GM19025 (cell line): ENCODE measurements at regions not wholly inside any gene's neighbourhood (a gene's known extent, or its start where the extent isn't known, plus 50 kb on each side); places are given as distances from the start of the nearest gene placed in this dataset.
"Not testable (repeated sequence)": the region's sequence is repeated elsewhere in the genome, so short reads cannot be mapped to it uniquely, and the experiment has no call there.

ENCODE experiments used
- ATAC-seq: cut with Tn5 transposase; IDR thresholded peaks from one replicate; pipeline ENCODE4 v1.9.1; 2021; ENCODE audit warnings: mild to moderate bottlenecking, low read depth, moderate library complexity; ENCODE audit not compliant: unreplicated experiment

DNA sequence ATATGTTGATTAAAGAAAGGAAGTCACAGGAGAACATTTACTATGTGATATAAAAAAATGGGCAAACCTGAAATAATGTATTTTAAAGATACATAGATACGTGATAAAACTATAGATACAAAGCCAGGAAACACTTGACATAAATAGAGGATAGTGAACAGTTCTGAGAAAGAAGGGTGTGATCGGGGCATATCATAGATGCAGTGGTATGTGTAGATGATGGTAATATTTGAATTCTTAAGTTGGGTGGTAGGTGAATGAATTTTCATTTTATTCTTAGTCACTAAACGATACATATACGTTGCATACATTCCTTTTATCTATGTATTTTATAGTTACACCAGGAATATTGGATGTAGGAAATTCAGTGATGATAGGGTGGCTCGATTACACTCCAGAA is 138.7 kb upstream of the ARRDC3 start:
- ATAC-seq: no peak

GRCh38 chr5:91521334-91521733 is 138.2 kb upstream of the ARRDC3 start:
- ATAC-seq: no peak

DNA sequence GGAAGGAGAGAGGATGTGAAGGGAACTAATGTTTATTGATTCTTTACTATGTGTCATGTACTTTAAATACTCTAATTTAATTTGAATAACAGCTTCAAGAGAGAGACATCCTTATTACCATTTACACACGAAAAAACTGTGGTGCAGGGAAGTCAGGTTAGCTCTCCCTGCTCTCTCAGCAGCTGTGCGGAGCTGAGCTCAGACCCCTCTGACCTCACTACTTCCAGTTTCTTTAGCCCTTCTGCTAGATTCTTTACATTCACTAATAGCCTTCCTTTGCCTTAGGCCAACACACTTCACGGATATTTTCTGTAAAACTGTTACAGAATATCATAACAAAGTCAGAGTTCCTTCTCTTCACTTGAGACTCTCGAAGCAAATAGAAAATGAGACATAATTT is 131.3 kb upstream of the ARRDC3 start:
- ATAC-seq: no peak

DNA sequence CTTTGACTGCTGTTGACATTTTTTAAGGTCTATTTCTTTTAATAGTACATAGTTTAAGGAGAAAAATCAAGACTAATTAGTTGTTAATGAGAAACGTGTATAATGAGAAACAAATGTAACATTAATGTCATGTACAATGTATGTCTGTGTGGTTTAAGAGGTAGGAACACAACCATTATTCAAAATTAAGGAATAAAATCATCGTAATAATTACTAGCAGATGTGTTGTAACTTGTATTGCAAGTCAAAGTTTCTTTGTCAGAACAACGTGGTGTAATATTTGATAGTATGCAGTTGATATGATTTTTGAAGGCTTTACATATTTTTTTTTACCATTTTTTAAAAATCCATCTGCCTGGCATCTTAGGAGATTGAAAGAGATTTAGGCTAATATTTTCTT is 120.2 kb upstream of the ARRDC3 start:
- ATAC-seq: no peak

DNA sequence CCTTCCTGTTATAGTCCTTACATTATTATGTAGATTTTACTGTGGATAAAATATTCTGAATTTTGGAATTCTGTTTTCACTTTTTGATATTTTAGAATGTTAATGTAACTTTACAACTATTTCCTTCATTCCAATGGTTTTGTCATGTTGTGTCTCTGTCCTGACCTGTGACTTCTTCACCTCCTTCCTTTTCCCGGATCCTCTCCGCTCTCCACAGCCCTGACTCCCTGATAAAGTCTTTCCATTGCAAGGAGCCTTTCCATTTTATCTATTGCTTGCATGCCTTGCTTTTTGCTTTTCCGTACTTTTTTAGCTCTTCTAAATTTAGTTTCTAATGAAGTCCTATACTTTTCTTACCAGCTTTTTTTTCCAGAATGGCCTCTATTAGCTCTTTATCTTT is 117.6 kb upstream of the ARRDC3 start:
- no peak for ATAC-seq

- ATAC-seq: peak; percentile 49
Observed at GRCh38 chr5:91499943-91500531, 116.9 kb upstream of the ARRDC3 start.

GRCh38 chr5:91495699-91496098 is 112.6 kb upstream of the ARRDC3 start:
- ATAC-seq: no peak

DNA sequence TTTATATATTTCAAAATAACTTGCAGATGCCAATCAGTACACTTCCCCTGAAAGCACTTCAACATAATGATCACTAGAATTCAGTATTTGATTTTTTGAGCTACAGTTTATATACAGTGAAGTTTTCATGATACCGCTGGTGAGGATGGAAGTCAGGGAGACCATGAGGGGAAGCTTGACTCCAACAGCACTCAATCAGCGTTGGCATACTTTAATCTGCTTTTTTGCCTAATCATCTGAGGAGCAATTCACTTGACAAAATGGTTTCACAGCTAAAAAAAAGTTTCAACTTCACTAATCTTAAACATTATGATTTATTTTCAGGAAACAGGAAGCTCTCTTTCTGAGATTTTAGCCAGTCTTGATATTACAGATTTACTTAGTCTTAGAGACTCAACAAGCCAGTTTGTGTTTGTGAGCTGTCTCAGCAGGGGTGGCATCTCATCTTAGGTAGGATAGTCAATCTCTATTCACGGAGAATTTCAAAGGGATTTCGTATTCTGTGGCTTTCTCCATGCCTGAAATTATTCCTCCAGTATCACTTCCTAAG is 111.4 kb upstream of the ARRDC3 start:
- ATAC-seq: no peak

DNA sequence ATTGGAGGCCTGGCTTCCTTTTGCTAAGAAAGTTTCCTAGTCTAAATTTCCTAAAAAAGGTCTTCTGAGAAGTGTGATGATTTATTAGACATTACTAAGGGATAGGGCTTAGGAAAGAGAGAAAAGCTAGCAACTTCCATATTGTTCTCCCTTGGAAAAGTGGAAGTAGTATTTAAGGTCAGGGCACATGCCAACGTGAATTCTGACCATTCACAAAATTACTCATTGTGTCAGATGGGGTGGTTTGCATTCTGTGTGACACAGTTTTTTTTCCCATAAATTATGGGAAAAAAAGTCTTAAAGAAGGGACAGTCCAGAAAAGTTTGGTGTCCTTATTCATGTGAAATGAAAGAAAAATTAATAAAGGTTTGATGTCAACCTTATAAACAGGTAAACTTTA is 110.0 kb upstream of the ARRDC3 start:
- no peak for ATAC-seq

DNA sequence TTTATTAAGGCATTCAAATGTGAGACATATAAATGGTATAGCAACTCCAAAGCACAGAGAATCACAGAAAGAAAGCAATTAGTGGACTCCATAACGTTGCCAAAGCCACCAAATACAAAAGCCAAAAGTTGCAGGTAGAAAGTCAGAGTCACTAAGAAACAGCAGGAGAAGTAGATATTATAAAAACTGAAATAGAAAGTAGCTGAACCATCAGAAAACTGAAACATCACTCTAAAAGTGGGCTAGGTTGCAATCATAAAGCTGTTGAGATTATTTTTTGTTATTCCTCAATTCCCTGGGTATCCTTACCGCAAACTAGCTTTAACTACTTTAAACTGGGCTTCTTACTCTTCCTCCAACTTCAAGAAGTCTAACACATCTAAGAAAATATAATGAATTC is 108.1 kb upstream of the ARRDC3 start:
- ATAC-seq: no peak

DNA sequence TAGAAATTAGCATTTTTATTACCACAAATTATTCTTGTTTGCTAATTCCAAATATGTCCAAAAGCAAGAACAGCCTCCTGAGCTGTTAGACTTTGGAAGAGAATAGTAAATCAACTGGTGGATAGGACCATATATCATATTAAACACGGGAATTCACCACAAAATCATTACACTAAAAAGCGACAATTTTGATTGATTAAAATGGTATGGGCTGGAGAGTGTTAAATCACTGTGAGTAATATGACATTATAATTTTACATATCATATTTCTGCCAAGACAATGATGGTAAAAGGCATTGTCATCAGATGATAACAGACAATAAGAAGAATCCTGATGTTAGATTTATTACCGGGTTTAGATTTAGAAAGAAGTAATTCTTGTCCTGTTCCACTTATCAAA is 107.2 kb upstream of the ARRDC3 start:
- ATAC-seq: no peak

- no peak for ATAC-seq
Observed at GRCh38 chr5:91487420-91487819, 104.3 kb upstream of the ARRDC3 start.

GRCh38 chr5:91486638-91487037 is 103.5 kb upstream of the ARRDC3 start:
- no peak for ATAC-seq

- no peak for ATAC-seq
Observed at GRCh38 chr5:91484662-91485061, 101.5 kb upstream of the ARRDC3 start.

DNA sequence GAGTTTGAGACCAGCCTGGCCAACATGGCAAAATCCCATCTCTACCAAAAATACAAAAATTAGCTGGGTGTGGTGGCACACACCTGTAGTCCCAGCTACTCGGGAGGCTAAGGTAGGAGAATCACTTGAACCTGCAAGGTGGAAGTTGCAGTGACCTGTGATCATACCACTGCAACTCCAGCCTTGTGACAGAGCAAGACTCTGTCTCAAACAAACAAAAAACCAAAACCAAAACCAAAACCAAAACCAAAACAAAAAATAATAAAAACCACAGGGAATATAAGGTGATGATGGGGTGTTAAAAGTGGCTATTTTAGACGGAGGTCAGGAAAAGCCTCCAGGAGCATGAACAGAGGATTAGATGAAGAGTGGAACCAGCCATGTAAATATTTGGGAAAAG is 96.3 kb upstream of the ARRDC3 start:
- not testable (repeated sequence) for ATAC-seq

DNA sequence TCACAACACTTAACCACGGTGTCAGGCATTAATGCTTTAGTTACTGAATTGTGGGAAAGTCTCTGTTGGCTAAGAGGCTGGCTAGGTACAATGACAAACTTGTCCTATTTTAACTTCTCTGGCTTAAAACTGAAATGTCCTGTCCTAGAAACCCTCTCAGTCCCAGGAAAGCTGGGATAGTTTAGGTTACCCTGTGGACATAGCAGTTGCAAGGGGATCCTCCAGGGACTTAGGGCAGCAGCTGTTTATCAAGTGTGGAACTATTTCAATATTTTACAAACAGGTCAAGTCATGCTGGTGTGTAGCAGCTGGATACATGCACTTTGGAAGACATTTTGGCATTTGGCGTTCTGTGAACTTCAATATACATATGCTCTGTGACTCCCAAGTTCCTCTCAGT is 95.0 kb upstream of the ARRDC3 start:
- ATAC-seq: no peak

DNA sequence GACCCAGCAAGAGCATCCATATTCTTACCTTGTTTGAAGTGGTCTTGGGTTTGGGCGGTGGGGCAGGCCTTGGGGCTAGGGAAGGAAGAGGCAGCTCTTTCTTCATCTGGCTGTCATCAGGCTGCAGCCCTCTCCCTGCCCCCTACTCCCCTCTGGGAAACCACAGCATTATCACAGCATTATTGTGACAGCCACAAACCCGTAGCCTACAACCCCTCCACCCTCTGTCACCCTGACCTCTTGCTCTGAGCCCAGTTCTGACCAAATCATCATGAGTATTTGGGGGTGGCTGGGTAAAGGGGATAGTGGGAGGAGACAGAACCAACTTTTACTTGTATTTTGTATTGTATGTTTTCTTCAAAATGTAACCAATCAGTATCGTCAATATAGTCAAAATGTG is 94.3 kb upstream of the ARRDC3 start:
- no peak for ATAC-seq

- no peak for ATAC-seq
Observed at GRCh38 chr5:91474201-91474600, 91.1 kb upstream of the ARRDC3 start.

- no peak for ATAC-seq
Observed at GRCh38 chr5:91472631-91473030, 89.5 kb upstream of the ARRDC3 start.

DNA sequence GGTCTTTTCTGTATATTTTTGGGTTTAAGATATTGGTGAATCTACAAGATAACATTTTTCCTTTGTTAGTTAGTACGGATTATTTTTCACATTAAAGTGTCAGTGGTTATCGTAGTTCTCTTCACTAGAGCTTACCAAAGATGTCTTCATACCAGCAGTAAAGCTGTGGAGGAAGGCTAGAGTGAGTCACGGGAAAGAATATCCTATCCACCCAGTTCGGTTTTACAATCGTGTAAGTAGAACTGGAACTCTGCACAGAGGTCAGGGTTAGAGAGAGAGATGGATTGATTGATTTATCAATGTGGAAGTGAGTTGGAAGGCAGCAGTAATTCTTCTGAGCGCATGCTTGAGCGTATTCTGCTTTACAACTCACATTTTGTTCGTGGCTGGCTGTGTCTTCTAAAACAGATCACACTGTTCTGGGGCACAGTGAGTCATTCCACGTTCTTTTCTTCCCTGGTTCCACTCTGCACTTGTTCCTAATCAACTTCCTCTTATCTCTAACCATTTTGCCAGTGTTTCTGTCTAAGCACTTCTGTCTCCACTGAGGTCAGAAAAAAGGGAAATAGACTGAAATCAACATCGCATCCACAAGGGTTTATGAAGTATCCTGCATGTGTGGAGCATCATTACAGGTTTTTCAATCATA is 86.5 kb upstream of the ARRDC3 start:
- no peak for ATAC-seq

GRCh38 chr5:91468651-91469422 is 85.7 kb upstream of the ARRDC3 start:
- no peak for ATAC-seq
